GM12875 (cell line): ENCODE measurements at regions not wholly inside any gene's neighbourhood (a gene's known extent, or its start where the extent isn't known, plus 50 kb on each side); places are given as distances from the start of the nearest gene placed in this dataset.

Experiments
- H3K4me3 ChIP-seq: one replicate; pipeline ENCODE4 v1.5.1; 2011; ENCODE audit warnings: low read depth, low read length, control low read depth
- TF ChIP-seq, protein P1 (sequence below): IDR thresholded peaks from 2 replicates; pipeline ENCODE4 v1.5.1; 2011; ENCODE audit warnings: low read depth, mild to moderate bottlenecking, control low read depth, inconsistent platforms, low read length, moderate library complexity, borderline replicate concordance; ENCODE audit not compliant: insufficient read depth

DNA sequence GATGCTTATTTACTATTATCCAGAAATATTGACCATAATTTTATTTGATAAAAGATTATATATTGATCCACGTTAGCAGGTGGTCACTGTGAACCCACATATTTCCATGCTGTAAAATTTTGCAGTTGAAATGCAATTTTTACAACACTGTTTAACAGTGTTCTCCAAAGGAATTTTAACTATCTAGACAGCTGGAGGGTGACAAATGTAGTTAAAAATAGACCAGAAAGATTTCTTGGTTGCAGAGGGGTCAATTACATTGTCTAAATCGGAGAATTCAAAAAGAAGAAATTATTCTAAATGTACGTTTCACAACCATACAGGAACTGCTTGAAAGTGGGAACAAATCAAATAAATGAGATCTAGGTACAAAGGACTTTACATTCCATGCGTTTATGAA is 625.2 kb upstream of the NCAM2 start:
- TF ChIP-seq, protein P1, sequence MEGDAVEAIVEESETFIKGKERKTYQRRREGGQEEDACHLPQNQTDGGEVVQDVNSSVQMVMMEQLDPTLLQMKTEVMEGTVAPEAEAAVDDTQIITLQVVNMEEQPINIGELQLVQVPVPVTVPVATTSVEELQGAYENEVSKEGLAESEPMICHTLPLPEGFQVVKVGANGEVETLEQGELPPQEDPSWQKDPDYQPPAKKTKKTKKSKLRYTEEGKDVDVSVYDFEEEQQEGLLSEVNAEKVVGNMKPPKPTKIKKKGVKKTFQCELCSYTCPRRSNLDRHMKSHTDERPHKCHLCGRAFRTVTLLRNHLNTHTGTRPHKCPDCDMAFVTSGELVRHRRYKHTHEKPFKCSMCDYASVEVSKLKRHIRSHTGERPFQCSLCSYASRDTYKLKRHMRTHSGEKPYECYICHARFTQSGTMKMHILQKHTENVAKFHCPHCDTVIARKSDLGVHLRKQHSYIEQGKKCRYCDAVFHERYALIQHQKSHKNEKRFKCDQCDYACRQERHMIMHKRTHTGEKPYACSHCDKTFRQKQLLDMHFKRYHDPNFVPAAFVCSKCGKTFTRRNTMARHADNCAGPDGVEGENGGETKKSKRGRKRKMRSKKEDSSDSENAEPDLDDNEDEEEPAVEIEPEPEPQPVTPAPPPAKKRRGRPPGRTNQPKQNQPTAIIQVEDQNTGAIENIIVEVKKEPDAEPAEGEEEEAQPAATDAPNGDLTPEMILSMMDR, result no peak

DNA sequence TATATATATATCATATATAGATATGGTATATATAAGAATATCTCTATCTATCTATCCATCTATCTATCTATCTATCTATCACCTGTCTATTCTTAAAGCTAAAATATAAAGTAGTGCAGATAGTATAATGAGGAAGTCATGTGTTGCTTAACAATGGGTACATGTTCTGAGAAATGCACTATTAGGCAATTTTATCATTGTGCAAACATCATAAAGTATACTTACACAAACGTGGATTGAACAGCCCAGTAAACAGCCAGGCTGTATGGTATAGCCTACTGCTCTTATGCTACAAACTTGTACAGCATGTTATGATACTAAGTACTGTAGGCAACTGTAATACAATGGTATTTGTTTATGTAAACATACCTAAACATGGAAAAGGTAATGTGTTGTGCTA is 621.0 kb upstream of the NCAM2 start:
- TF ChIP-seq, protein P1, result no peak
- no peak overlapping the region for H3K4me3 ChIP-seq

More for the DNA sequence above, 625.2 kb upstream of the NCAM2 start:
- no peak overlapping the region for H3K4me3 ChIP-seq

DNA sequence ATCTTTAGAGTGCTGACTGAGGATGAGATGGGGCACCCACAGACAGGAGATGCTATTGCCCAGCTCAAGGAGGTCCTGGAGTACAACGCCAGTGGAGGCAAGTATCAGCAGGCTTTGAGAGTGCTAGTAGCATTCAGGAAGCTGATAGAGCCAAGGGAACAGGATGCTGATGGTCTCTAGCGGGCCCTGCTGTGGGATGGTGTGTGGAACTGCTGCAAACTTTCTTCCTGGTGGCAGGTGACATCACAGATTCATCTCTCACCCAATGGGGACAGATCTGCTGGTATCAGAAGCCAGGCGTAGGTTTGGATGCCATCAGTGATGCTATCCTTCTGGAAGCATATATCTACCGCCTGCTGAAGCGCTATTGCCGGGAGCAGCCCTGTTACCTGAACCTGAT is 609.8 kb upstream of the NCAM2 start:
- TF ChIP-seq, protein P1, result no peak
- no peak overlapping the region for H3K4me3 ChIP-seq

DNA sequence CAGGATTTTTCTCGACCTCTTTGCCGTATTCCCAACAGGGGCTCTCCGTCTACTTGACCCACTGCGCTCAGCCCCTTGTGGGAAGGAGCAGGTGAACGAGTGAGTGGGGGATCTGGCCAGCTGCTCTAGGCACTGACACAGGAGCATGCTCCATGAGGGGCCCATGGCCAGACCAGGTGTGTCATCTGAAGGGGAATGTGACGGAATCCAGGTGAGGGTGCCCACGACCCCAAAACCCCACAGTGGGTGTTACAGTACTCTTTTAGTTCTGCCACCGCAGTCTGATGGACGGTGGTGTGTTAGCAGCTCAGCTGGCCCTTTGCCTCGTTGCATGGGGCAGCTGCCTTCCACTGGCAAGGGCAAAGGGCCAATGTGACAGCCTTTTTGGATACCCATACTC is 601.4 kb upstream of the NCAM2 start:
- no peak overlapping the region for H3K4me3 ChIP-seq
- TF ChIP-seq, protein P1, result no peak

DNA sequence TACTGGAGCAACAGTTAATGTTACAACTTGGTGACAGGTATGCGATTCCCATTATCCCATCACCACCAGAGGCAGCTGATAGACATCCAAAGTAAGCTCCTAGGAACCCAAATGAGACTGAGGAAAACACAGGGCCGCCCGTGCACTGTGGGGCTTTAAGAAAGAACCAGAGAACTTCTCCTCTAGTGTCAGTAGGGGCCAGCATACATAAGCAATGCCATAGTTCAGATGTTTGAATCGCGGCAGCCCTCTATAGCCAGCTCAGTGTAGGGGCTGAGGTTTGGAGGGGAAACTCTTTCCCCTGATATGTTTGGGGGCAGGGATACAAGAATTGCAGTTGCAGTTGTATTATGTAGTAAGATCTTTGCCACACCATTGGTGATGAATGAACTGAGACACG is 593.3 kb upstream of the NCAM2 start:
- no peak overlapping the region for H3K4me3 ChIP-seq
- TF ChIP-seq, protein P1, result no peak

DNA sequence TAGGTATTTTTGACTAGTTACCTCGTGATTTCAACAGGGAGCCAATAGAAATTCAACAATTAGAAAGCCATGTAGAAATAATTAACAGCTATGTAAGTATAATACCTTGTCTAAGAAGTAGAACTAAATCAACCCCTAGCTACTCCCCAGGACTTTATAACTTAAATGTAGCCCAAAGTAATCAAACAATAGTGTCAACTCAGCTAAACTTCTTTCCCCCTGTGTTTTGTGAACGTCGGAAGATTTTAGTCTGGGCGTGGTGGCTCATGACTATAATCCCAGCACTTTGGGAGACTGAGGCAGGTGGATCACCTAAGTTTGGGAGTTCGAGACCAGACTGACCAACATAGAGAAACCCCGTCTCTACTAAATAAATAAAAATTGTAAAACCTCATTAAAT is 579.9 kb upstream of the NCAM2 start:
- TF ChIP-seq, protein P1, result no peak
- no peak overlapping the region for H3K4me3 ChIP-seq

DNA sequence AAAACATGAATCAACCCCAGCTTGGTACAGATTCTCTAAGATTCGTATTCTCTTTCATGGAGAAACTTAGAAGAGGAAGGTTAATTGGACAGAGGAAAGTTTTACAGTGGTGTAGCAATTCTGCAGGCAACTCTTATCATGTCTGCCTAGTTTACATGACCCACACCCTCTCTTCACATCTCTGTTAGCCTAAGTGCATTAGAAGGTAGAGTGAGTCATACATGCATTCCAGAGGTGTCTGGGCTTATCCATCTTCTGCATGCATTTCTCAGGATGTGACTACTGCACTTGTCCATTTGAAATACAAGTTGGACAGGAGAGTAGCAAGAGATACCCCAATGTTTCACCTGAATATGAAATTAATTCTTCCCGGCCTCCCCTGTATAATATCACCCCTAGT is 578.4 kb upstream of the NCAM2 start:
- H3K4me3 ChIP-seq, result no peak overlapping the region
- TF ChIP-seq, protein P1, result no peak
